ENCODE measurements at regions not wholly inside any gene's neighbourhood (a gene's known extent, or its start where the extent isn't known, plus 50 kb on each side); places are given as distances from the start of the nearest gene placed in this dataset.

DNA sequence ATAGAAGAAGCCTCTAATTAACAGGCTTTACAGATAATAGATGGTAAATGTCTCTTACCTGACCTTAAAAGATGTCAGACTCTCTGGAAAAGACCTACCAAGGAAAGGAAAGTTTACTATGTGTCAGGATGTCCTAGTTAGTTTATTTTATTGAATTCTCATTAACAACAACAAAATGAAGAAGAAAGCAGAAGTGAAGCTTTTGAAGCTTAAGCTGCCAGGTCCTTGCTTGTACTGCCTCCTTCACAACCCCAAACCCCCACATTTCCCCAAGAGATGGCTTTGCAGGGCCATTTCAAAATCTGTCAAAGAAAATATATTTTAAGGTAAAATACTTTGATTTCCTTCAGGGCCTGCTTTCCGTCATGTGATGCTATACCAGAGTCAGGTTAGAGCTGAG, 798.4 kb downstream of the TUSC7 start:
- DNase-seq: no peak
- Histone ChIP-seq H3K9ac (ENCODE audit: low read length) (no peak overlapping the region), H3K36me3 (ENCODE audit: low read depth, low read length) (no peaks in the 10 kb centered on the region), H3K4me1 (ENCODE audit: insufficient read depth, low read length) (no peaks in the 10 kb centered on the region), H3K9me3 (ENCODE audit: low read length) (0 out of 2 replicates have a peak, but pooled peaks cover 10% of the 10 kb centered on the region), H3K4me3 (ENCODE audit: low read length) (no peak overlapping the region), H4K20me1 (ENCODE audit: low read length) (no peaks in the 10 kb centered on the region), H2AFZ (ENCODE audit: low read length) (no peak overlapping the region), H3K4me2 (ENCODE audit: low read length) (no peak overlapping the region), H3K9me2 (replicated peaks; ENCODE audit: low read length) (no peaks in the 10 kb centered on the region), H3K27ac (ENCODE audit: low read length) (no peak overlapping the region), H3K27me3 (ENCODE audit: low read length) (no peaks in the 10 kb centered on the region), H3K79me2 (ENCODE audit: low read length) (no peaks in the 10 kb centered on the region), H3F3A (ENCODE audit: low read length, unreplicated experiment) (no peaks in the 10 kb centered on the region)
- TF ChIP-seq, protein P1, sequence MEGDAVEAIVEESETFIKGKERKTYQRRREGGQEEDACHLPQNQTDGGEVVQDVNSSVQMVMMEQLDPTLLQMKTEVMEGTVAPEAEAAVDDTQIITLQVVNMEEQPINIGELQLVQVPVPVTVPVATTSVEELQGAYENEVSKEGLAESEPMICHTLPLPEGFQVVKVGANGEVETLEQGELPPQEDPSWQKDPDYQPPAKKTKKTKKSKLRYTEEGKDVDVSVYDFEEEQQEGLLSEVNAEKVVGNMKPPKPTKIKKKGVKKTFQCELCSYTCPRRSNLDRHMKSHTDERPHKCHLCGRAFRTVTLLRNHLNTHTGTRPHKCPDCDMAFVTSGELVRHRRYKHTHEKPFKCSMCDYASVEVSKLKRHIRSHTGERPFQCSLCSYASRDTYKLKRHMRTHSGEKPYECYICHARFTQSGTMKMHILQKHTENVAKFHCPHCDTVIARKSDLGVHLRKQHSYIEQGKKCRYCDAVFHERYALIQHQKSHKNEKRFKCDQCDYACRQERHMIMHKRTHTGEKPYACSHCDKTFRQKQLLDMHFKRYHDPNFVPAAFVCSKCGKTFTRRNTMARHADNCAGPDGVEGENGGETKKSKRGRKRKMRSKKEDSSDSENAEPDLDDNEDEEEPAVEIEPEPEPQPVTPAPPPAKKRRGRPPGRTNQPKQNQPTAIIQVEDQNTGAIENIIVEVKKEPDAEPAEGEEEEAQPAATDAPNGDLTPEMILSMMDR (conservative IDR thresholded peaks at IDR 0.05; ENCODE audit: low read depth, low read length): no peak
- TF ChIP-seq EZH2 (IDR thresholded peaks at IDR 0.05; ENCODE audit: low read length, unreplicated experiment) (no peak), EZH2phosphoT487 (IDR thresholded peaks at IDR 0.05; ENCODE audit: borderline replicate concordance, low read length) (no peak)
- ChIA-PET POLR2A (ENCODE audit: unreplicated experiment) (no interaction called here), CTCF (no interaction called here)
- no peak for ATAC-seq
- intact Hi-C loops (cut with micrococcal nuclease): no loop called here
- BruUV-seq (replicated peaks): no TSS peak

DNA sequence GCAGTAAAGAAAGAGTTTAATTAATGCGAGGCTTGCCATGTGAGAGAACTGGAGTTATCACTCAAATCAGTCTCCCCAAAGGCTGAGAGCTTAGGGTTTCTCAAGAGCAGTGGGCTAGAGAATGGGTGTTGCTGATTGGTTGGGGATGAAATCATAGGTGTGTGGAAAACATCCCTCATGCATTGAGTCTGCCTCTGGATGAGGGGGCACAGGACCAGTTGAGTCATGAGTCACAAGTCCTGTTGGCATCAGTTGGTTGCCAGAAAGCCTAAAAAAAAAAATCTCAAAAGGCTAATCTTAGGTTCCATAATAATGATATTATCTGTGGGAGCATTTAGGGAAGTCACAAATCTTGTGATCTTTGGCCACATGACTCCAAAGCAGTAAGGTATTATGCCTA, 800.3 kb downstream of the TUSC7 start:
- Histone ChIP-seq H3K9me3 (ENCODE audit: low read length) (0 out of 2 replicates have a peak, but pooled peaks cover 14% of the 10 kb centered on the region), H3K27me3 (ENCODE audit: low read length) (no peaks in the 10 kb centered on the region), H2AFZ (ENCODE audit: low read length) (no peak overlapping the region), H3K4me3 (ENCODE audit: low read length) (no peak overlapping the region), H3F3A (ENCODE audit: low read length, unreplicated experiment) (no peaks in the 10 kb centered on the region), H3K36me3 (ENCODE audit: low read depth, low read length) (no peaks in the 10 kb centered on the region), H3K27ac (ENCODE audit: low read length) (no peak overlapping the region), H3K4me1 (ENCODE audit: insufficient read depth, low read length) (no peaks in the 10 kb centered on the region), H3K9ac (ENCODE audit: low read length) (no peak overlapping the region), H3K79me2 (ENCODE audit: low read length) (no peaks in the 10 kb centered on the region), H3K9me2 (replicated peaks; ENCODE audit: low read length) (no peaks in the 10 kb centered on the region), H4K20me1 (ENCODE audit: low read length) (no peaks in the 10 kb centered on the region), H3K4me2 (ENCODE audit: low read length) (no peak overlapping the region)
- intact Hi-C loops (cut with micrococcal nuclease): no loop called here
- CTCF ChIA-PET: no interaction called here
- TF ChIP-seq, protein P1 (conservative IDR thresholded peaks at IDR 0.05; ENCODE audit: low read depth, low read length): no peak
- TF ChIP-seq EZH2 (IDR thresholded peaks at IDR 0.05; ENCODE audit: low read length, unreplicated experiment): no peak
- POLR2A ChIA-PET (ENCODE audit: unreplicated experiment): no interaction called here
- DNase-seq (no peak), ATAC-seq (no peak)
- BruUV-seq (replicated peaks): no TSS peak

DNA sequence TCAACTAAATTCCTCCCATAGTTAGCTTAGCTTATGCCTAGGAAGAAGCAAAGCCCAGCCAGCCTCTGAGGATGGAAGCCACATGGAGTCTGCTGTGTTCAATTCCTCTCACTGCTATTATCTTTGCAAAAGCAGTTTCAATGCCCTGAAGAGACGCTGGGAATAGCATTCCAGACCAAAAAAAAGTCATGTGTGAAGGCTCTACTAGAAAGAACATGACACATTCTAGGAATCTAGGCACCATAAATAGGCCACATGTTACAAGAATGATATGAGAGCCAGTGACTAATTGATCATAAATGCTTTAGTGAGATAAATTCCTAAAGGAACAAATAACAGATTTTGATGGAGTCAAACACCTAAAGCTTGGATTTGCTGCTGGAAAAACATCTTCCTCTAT, 800.8 kb downstream of the TUSC7 start:
- H3K4me1 ChIP-seq (ENCODE audit: insufficient read depth, low read length): no peaks in the 10 kb centered on the region
- H3K4me2 ChIP-seq (ENCODE audit: low read length): no peak overlapping the region
- no peak overlapping the region for H2AFZ ChIP-seq (ENCODE audit: low read length)
- no peaks in the 10 kb centered on the region for H3F3A ChIP-seq (ENCODE audit: low read length, unreplicated experiment)
- no peak overlapping the region for H3K9ac ChIP-seq (ENCODE audit: low read length)
- ATAC-seq (no peak), DNase-seq (no peak)
- BruUV-seq (replicated peaks): no TSS peak
- no peaks in the 10 kb centered on the region for H4K20me1 ChIP-seq (ENCODE audit: low read length)
- intact Hi-C loops (cut with micrococcal nuclease): no loop called here
- no peaks in the 10 kb centered on the region for H3K36me3 ChIP-seq (ENCODE audit: low read depth, low read length)
- TF ChIP-seq EZH2 (IDR thresholded peaks at IDR 0.05; ENCODE audit: low read length, unreplicated experiment): no peak
- TF ChIP-seq, protein P1 (conservative IDR thresholded peaks at IDR 0.05; ENCODE audit: low read depth, low read length): no peak
- TF ChIP-seq EZH2phosphoT487 (IDR thresholded peaks at IDR 0.05; ENCODE audit: borderline replicate concordance, low read length): no peak
- POLR2A ChIA-PET (ENCODE audit: unreplicated experiment): no interaction called here
- H3K9me3 ChIP-seq (ENCODE audit: low read length): 0 out of 2 replicates have a peak, but pooled peaks cover 14% of the 10 kb centered on the region
- H3K79me2 ChIP-seq (ENCODE audit: low read length): no peaks in the 10 kb centered on the region
- H3K9me2 ChIP-seq (replicated peaks; ENCODE audit: low read length): no peaks in the 10 kb centered on the region
- no peak overlapping the region for H3K4me3 ChIP-seq (ENCODE audit: low read length)
- CTCF ChIA-PET: no interaction called here
- no peak overlapping the region for H3K27ac ChIP-seq (ENCODE audit: low read length)
- H3K27me3 ChIP-seq (ENCODE audit: low read length): no peaks in the 10 kb centered on the region

Measured in PC-3 (cell line).